MM.1S (cell line): ENCODE measurements at regions not wholly inside any gene's neighbourhood (a gene's known extent, or its start where the extent isn't known, plus 50 kb on each side); places are given as distances from the start of the nearest gene placed in this dataset.

Experiments used
- EZH2 ChIP-seq: fragments of 300-600 bp; sonication (generic); optimal IDR thresholded peaks from 2 replicates; pipeline ENCODE3; 2017; ENCODE audit warnings: low read depth, mild to moderate bottlenecking, antibody characterized with exemption, low read length, mixed read lengths
- EZH2phosphoT487 ChIP-seq: fragments of 300-600 bp; sonication (generic); IDR thresholded peaks from 2 replicates; pipeline ENCODE4 v1.6.1; 2018; ENCODE audit warnings: antibody characterized with exemption, low read length
- TF ChIP-seq, protein P1 (sequence below): fragments of 300-600 bp; sonication (generic); IDR thresholded peaks from 2 replicates; pipeline ENCODE4 v1.5.1; 2016; ENCODE audit warnings: antibody characterized with exemption, low read length, mixed read lengths

DNA sequence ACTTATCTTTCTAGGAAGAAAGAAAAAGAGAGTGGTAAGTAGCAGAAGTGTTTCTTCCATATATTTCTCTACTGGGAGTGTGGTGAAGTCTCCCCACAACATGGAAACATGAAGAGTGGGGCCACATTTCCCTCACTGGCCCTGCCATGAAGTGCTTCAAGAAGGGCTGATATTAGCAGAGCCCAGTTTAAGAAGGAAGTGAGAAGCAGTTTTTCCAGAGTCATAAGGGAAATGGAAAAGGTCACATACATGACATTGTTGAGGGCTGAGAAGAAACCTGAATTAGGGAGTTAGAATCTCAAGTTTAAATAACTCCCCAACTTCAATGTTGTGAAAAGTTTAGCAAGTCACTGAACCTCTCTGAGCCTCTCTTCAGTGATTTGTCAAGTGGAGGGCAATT is 171.9 kb upstream of the RBPJ start:
- TF ChIP-seq, protein P1, sequence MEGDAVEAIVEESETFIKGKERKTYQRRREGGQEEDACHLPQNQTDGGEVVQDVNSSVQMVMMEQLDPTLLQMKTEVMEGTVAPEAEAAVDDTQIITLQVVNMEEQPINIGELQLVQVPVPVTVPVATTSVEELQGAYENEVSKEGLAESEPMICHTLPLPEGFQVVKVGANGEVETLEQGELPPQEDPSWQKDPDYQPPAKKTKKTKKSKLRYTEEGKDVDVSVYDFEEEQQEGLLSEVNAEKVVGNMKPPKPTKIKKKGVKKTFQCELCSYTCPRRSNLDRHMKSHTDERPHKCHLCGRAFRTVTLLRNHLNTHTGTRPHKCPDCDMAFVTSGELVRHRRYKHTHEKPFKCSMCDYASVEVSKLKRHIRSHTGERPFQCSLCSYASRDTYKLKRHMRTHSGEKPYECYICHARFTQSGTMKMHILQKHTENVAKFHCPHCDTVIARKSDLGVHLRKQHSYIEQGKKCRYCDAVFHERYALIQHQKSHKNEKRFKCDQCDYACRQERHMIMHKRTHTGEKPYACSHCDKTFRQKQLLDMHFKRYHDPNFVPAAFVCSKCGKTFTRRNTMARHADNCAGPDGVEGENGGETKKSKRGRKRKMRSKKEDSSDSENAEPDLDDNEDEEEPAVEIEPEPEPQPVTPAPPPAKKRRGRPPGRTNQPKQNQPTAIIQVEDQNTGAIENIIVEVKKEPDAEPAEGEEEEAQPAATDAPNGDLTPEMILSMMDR: no peak
- TF ChIP-seq EZH2: no peak
- no peak for TF ChIP-seq EZH2phosphoT487
